IMR-90 (cell line): ENCODE measurements at regions not wholly inside any gene's neighbourhood (a gene's known extent, or its start where the extent isn't known, plus 50 kb on each side); places are given as distances from the start of the nearest gene placed in this dataset.

Experiments
- ATAC-seq: fragments of 200-7000 bp; cut with Tn5 transposase; 2 replicates; pipeline ENCODE4 v1.9.1; 2020; ENCODE audit warnings: low read depth, mild to moderate bottlenecking, moderate library complexity
- BruUV-seq: library from RNA; stranded (reverse); fragments of 400-500 nt; replicated peaks from 2 replicates; lab custom pipeline; 2021; lab: Mats Ljungman, UMichigan
- CTCF ChIA-PET: fragments of 300-600 bp; formaldehyde crosslinking; extraction: SDS; loops from one replicate; lab custom pipeline; 2021; ENCODE audit warnings: antibody characterized with exemption; lab: Yijun Ruan, JAX
- POLR2A ChIA-PET: fragments of 300-600 bp; sonication (Branson Sonifier 250); formaldehyde crosslinking; loops from one replicate; lab custom pipeline; 2022; ENCODE audit warnings: antibody characterized with exemption; ENCODE audit not compliant: unreplicated experiment; lab: Charles Lee
- DNase-seq: peaks from one replicate; pipeline ENCODE4 v3.0.0; 2013
- H2AFZ ChIP-seq: replicated peaks from 2 replicates; pipeline ENCODE3; 2013; ENCODE audit warnings: low read length, mild to moderate bottlenecking; ENCODE audit not compliant: poor library complexity
- H2AK5ac ChIP-seq: 2 replicates; pipeline ENCODE4 v1.6.1; 2013; ENCODE audit warnings: low read depth, low read length, inconsistent platforms
- H2AK9ac ChIP-seq: replicated peaks from 2 replicates; pipeline ENCODE3; 2013; ENCODE audit warnings: mild to moderate bottlenecking, low read depth, low read length, moderate library complexity; ENCODE audit not compliant: poor library complexity
- H2BK120ac ChIP-seq: 2 replicates; pipeline ENCODE4 v1.6.1; 2013; ENCODE audit warnings: low read depth, low read length, inconsistent platforms
- H2BK15ac ChIP-seq: 3 replicates; pipeline ENCODE4 v1.6.1; 2013; ENCODE audit warnings: low read depth, low read length, inconsistent platforms
- H2BK20ac ChIP-seq: 2 replicates; pipeline ENCODE4 v1.6.1; 2013; ENCODE audit warnings: low read depth, mild to moderate bottlenecking, inconsistent platforms, low read length, moderate library complexity
- H2BK5ac ChIP-seq: 2 replicates; pipeline ENCODE4 v1.6.1; 2013; ENCODE audit warnings: mild to moderate bottlenecking, low read depth, low read length, inconsistent platforms; ENCODE audit not compliant: poor library complexity, severe bottlenecking
- H3K14ac ChIP-seq: replicated peaks from 2 replicates; pipeline ENCODE4 v1.6.1; 2013; ENCODE audit warnings: low read depth, low read length, inconsistent platforms
- H3K18ac ChIP-seq: 2 replicates; pipeline ENCODE4 v1.6.1; 2013; ENCODE audit warnings: low read depth, low read length, control low read depth
- H3K23ac ChIP-seq: 2 replicates; pipeline ENCODE4 v1.6.1; 2013; ENCODE audit warnings: low read depth, low read length, inconsistent platforms
- H3K27ac ChIP-seq: 2 replicates; pipeline ENCODE4 v1.5.1; 2013; ENCODE audit warnings: mild to moderate bottlenecking, control low read depth, low read length; ENCODE audit not compliant: insufficient read depth
- H3K27me3 ChIP-seq: 2 replicates; pipeline ENCODE4 v1.6.1; 2013; ENCODE audit warnings: low read length; ENCODE audit not compliant: control insufficient read depth, insufficient read depth
- H3K36me3 ChIP-seq: 2 replicates; pipeline ENCODE4 v1.6.1; 2013; ENCODE audit warnings: low read length, mixed read lengths; ENCODE audit not compliant: control insufficient read depth, insufficient read depth
- H3K4ac ChIP-seq: 2 replicates; pipeline ENCODE4 v1.6.1; 2013; ENCODE audit warnings: low read depth, low read length, inconsistent platforms
- H3K4me1 ChIP-seq: 2 replicates; pipeline ENCODE4 v1.6.1; 2013; ENCODE audit warnings: low read length, mixed read lengths; ENCODE audit not compliant: control insufficient read depth, insufficient read depth
- H3K4me2 ChIP-seq: 2 replicates; pipeline ENCODE4 v1.6.1; 2013; ENCODE audit warnings: low read depth, mild to moderate bottlenecking, control low read depth, low read length, moderate library complexity
- H3K4me3 ChIP-seq: 2 replicates; pipeline ENCODE4 v1.5.1; 2013; ENCODE audit warnings: low read depth, mild to moderate bottlenecking, control low read depth, low read length, moderate library complexity; ENCODE audit not compliant: insufficient read depth
- H3K56ac ChIP-seq: 2 replicates; pipeline ENCODE4 v1.6.1; 2013; ENCODE audit warnings: low read length, inconsistent platforms; ENCODE audit not compliant: insufficient read depth; ENCODE audit errors: extremely low read depth
- H3K79me1 ChIP-seq, 2 experiments: 2 replicates each; pipeline ENCODE4 v1.6.1; 2013; ENCODE audit warnings: low read length in 2 of 2, inconsistent platforms in 1 of 2, low read depth in 1 of 2
- H3K9ac ChIP-seq: 2 replicates; pipeline ENCODE4 v1.6.1; 2013; ENCODE audit warnings: low read depth, low read length, control low read depth
- H3K9me1 ChIP-seq: 2 replicates; pipeline ENCODE4 v1.6.1; 2013; ENCODE audit warnings: low read length, inconsistent platforms; ENCODE audit not compliant: insufficient read depth
- H3K9me3 ChIP-seq: 2 replicates; pipeline ENCODE4 v1.6.1; 2013; ENCODE audit warnings: low read length; ENCODE audit not compliant: control insufficient read depth, insufficient read depth
- H4K20me1 ChIP-seq: 2 replicates; pipeline ENCODE4 v1.6.1; 2013; ENCODE audit warnings: low read length, inconsistent platforms; ENCODE audit not compliant: insufficient read depth
- H4K5ac ChIP-seq: 2 replicates; pipeline ENCODE4 v1.6.1; 2013; ENCODE audit warnings: mild to moderate bottlenecking, low read depth, low read length, control low read depth
- H4K8ac ChIP-seq, 2 experiments: 2 replicates each; pipeline ENCODE4 v1.6.1; 2013; ENCODE audit warnings: low read depth in 2 of 2, low read length in 2 of 2, control low read depth in 1 of 2, inconsistent platforms in 1 of 2
- H4K91ac ChIP-seq: 2 replicates; pipeline ENCODE4 v1.6.1; 2013; ENCODE audit warnings: low read depth, low read length, inconsistent platforms; ENCODE audit not compliant: insufficient read depth
- BHLHE40 ChIP-seq: fragments of 150-350 bp; IDR thresholded peaks from 2 replicates; pipeline ENCODE4 v1.6.1; 2016; ENCODE audit warnings: mild to moderate bottlenecking, low read depth, low read length
- MAZ ChIP-seq: IDR thresholded peaks from 2 replicates; pipeline ENCODE4 v1.6.1; 2012; ENCODE audit warnings: low read depth, mild to moderate bottlenecking, low read length, improper control_type of control experiment, moderate library complexity, borderline replicate concordance
- WGBS, 2 experiments: methylation state at CpG; one replicate each; pipeline versions ENCODE4 v1.1.5 to v1.1.7; 2013; ENCODE audit warnings: missing lambda C conversion rate in 2 of 2; ENCODE audit not compliant: insufficient read length in 1 of 2; ENCODE audit errors: extremely low coverage in 2 of 2; 5-methylcytosine and 5-hydroxymethylcytosine counted together
- dilution Hi-C: fragments of 300-500 bp; cut with HindIII; formaldehyde crosslinking; loops from one replicate; pipeline ENCODE4 v1.14.3; 2018; ENCODE audit warnings: low sequenced_read_pairs; ENCODE audit not compliant: unreplicated experiment
- in situ Hi-C: fragments of 300-500 bp; cut with MboI; formaldehyde crosslinking; loops from 3 replicates; pipeline ENCODE4 v1.14.3; 2019; ENCODE audit warnings: low sequenced_read_pairs, inconsistent platforms, mixed read lengths
- intact Hi-C: fragments of 100-400 bp; cut with micrococcal nuclease; formaldehyde crosslinking; loops from 2 replicates; pipeline ENCODE4 v1.10.0; 2022
- TF ChIP-seq, protein P1 (sequence below): fragments of 150-350 bp; IDR thresholded peaks from 2 replicates; pipeline ENCODE4 v1.6.1; 2016; ENCODE audit warnings: low read depth, mild to moderate bottlenecking, low read length, moderate library complexity, borderline replicate concordance
- TF ChIP-seq, protein P2 (sequence below): conservative IDR thresholded peaks from 2 replicates; pipeline ENCODE4 v1.5.1; 2012; ENCODE audit warnings: mild to moderate bottlenecking, low read depth, low read length, improper control_type of control experiment

DNA sequence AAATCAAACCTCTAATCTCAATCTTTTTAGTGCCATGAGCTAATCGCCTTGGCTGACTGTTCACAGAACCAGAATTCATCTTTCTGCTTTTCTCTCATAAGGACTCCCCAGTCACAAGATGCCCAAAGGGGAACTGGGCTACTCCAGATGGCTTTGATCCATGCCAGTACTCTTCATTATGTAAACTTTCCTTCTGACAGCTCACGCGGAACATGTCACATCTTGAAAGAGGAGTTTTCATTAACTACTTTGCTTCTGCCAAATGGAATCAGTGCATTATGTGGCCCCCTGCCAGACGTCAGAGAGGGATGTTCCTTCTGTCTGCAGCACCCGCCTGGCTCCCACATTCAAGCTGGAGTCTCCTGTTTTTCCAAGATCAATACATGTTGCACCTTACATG is 142.1 kb upstream of the NMUR2 start:
- Histone ChIP-seq H2AK9ac (no peak overlapping the region), H3K23ac (no peak overlapping the region), H3K56ac (no peak overlapping the region), H3K4me2 (no peak overlapping the region), H3K18ac (no peak overlapping the region), H4K5ac (no peak overlapping the region), H2AFZ (no peak overlapping the region), H4K91ac (no peak overlapping the region), H3K9me3 (0 out of 2 replicates have a peak, but pooled peaks cover 2% of the 10 kb centered on the region), H4K20me1 (no peaks in the 10 kb centered on the region), H3K36me3 (no peaks in the 10 kb centered on the region), H2BK5ac (no peak overlapping the region), H2BK20ac (no peak overlapping the region), H3K9me1 (no peaks in the 10 kb centered on the region), H3K4ac (no peak overlapping the region), H2AK5ac (no peak overlapping the region), H3K9ac (no peak overlapping the region), H3K4me1 (no peaks in the 10 kb centered on the region), H3K4me3 (no peak overlapping the region), H3K14ac (no peak overlapping the region), H3K27ac (no peak overlapping the region), H2BK15ac (no peak overlapping the region), H3K27me3 (no peaks in the 10 kb centered on the region), H4K8ac (no peak overlapping the region), H3K79me1 (no peaks in the 10 kb centered on the region), H2BK120ac (no peak overlapping the region)
- intact Hi-C loops = no loop called here
- in situ Hi-C loops = no loop called here
- CTCF ChIA-PET = no interaction called here
- BruUV-seq = no TSS peak
- no peak for DNase-seq
- POLR2A ChIA-PET = no interaction called here
- WGBS, 2 experiments = no CpG with 5 or more reads among the region's 5 CpGs
- ATAC-seq = no peak
- TF ChIP-seq BHLHE40 (no peak), MAZ (no peak)
- TF ChIP-seq, protein P1, sequence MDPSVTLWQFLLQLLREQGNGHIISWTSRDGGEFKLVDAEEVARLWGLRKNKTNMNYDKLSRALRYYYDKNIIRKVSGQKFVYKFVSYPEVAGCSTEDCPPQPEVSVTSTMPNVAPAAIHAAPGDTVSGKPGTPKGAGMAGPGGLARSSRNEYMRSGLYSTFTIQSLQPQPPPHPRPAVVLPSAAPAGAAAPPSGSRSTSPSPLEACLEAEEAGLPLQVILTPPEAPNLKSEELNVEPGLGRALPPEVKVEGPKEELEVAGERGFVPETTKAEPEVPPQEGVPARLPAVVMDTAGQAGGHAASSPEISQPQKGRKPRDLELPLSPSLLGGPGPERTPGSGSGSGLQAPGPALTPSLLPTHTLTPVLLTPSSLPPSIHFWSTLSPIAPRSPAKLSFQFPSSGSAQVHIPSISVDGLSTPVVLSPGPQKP = no peak
- TF ChIP-seq, protein P2, sequence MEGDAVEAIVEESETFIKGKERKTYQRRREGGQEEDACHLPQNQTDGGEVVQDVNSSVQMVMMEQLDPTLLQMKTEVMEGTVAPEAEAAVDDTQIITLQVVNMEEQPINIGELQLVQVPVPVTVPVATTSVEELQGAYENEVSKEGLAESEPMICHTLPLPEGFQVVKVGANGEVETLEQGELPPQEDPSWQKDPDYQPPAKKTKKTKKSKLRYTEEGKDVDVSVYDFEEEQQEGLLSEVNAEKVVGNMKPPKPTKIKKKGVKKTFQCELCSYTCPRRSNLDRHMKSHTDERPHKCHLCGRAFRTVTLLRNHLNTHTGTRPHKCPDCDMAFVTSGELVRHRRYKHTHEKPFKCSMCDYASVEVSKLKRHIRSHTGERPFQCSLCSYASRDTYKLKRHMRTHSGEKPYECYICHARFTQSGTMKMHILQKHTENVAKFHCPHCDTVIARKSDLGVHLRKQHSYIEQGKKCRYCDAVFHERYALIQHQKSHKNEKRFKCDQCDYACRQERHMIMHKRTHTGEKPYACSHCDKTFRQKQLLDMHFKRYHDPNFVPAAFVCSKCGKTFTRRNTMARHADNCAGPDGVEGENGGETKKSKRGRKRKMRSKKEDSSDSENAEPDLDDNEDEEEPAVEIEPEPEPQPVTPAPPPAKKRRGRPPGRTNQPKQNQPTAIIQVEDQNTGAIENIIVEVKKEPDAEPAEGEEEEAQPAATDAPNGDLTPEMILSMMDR = no peak
- dilution Hi-C loops = no loop called here
